Transverse colon (tissue), 4 donors: ENCODE measurements at regions not wholly inside any gene's neighbourhood (a gene's known extent, or its start where the extent isn't known, plus 50 kb on each side); places are given as distances from the start of the nearest gene placed in this dataset.

ENCODE experiments used
- DNase-seq: peaks from one replicate; pipeline ENCODE4 v3.0.0-alpha.2; 2019
- H3K27ac ChIP-seq, 4 donors: fragments of 200-600 bp; sonication (generic); 2 replicates each; pipeline ENCODE4 v1.5.1; 2016 to 2018; ENCODE audit warnings: inconsistent platforms in 4 of 4
- H3K27me3 ChIP-seq: fragments of 200-600 bp; sonication (generic); 2 replicates; pipeline ENCODE4 v1.5.1; 2017; ENCODE audit warnings: inconsistent platforms
- H3K36me3 ChIP-seq, 4 donors: fragments of 200-600 bp; sonication (generic); 2 replicates each; pipeline ENCODE4 v1.5.1; 2017 to 2019; ENCODE audit warnings: inconsistent platforms in 4 of 4
- H3K4me1 ChIP-seq, 4 donors: fragments of 200-600 bp; sonication (generic); 2 replicates each; pipeline ENCODE4 v1.5.1; 2017 to 2020; ENCODE audit warnings: inconsistent platforms in 4 of 4
- H3K4me3 ChIP-seq, 4 donors: fragments of 200-600 bp; sonication (generic); 1 replicate in 1 of 4; 2 replicates in 3 of 4; pipeline versions ENCODE4 v1.5.1 to v1.6.1; 2017 to 2019; ENCODE audit warnings: inconsistent platforms in 4 of 4
- H3K9me3 ChIP-seq, 2 donors: fragments of 200-600 bp; sonication (generic); 2 replicates each; pipeline ENCODE4 v1.5.1; 2017 to 2019; ENCODE audit warnings: inconsistent platforms in 2 of 2
- EP300 ChIP-seq: sonication (generic); formaldehyde crosslinking; IDR thresholded peaks from one replicate; pipeline ENCODE4 v1.6.1; 2017; ENCODE audit warnings: antibody characterized with exemption, low read depth
- POLR2A ChIP-seq: fragments of 450-650 bp; IDR thresholded peaks from one replicate; pipeline ENCODE4 v1.6.1; 2016; ENCODE audit warnings: antibody characterized with exemption, mild to moderate bottlenecking, moderate library complexity
- POLR2AphosphoS5 ChIP-seq, 3 donors: sonication (generic); formaldehyde crosslinking; IDR thresholded peaks; one replicate each; pipeline ENCODE4 v1.6.1; 2016; ENCODE audit warnings: antibody characterized with exemption in 3 of 3
- WGBS, 2 donors: methylation state at CpG; one replicate each; pipeline ENCODE4 v1.1.5; 2018; ENCODE audit warnings: low coverage in 1 of 2; 5-methylcytosine and 5-hydroxymethylcytosine counted together
- in situ Hi-C, 4 donors: fragments of 200-750 bp; cut with MboI; loops; one replicate each; pipeline versions ENCODE4 v1.15.0 to v1.15.1; 2017; ENCODE audit warnings: low sequenced_read_pairs in 3 of 4, low pct_ligation_motif_present in 1 of 4, low pct_unique_long_range_greater_than_20kb in 1 of 4
- intact Hi-C: fragments of 100-400 bp; cut with DNase I; formaldehyde crosslinking; loops from one replicate; pipeline ENCODE4 v1.15.1; 2023; ENCODE audit warnings: low total_unique reads
- TF ChIP-seq, protein P1 (sequence below), 5 experiments: fragments of 200-600 bp in 3 of 5; fragments of 450-650 bp in 2 of 5; sonication (generic) in 3 of 5; IDR thresholded peaks; 1 replicate in 2 of 5; 2 replicates in 3 of 5; pipeline ENCODE4 v1.5.1; 2016 to 2017; ENCODE audit warnings: antibody characterized with exemption in 5 of 5, inconsistent platforms in 3 of 5, mild to moderate bottlenecking in 2 of 5, moderate library complexity in 1 of 5

DNA sequence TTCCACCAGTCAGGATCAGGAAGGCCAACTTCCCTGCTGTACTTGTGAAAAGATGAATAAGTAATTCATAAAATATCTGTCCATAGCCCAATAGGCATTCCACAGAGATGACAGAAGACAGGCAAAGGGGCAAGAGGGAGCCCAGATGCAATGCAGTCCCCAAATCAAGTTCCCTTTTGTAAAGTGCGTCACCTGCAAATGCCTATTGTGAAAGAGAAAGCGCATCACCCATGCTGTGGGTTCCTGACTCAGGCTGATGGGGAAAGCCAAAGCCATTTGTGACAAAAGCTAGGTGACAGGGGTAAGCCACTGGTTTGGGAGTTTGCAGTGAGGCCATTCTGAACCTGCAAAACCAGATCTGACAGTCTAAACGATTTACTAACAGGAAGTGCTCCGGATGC lies 157.5 kb upstream of the ZNF536 start:
- H3K4me1 ChIP-seq: no peaks in the 10 kb centered on the region
- in situ Hi-C loops: no loop called here
- DNase-seq: no peak
- no peak overlapping the region for H3K27ac ChIP-seq
- no peaks in the 10 kb centered on the region for H3K9me3 ChIP-seq
- H3K27me3 ChIP-seq: peaks cover 4% of the 10 kb centered on the region
- intact Hi-C loops: no loop called here
- TF ChIP-seq POLR2AphosphoS5 (IDR thresholded peaks at IDR 0.05) (no peak), POLR2A (no peak), EP300 (no peak)
- TF ChIP-seq, protein P1, sequence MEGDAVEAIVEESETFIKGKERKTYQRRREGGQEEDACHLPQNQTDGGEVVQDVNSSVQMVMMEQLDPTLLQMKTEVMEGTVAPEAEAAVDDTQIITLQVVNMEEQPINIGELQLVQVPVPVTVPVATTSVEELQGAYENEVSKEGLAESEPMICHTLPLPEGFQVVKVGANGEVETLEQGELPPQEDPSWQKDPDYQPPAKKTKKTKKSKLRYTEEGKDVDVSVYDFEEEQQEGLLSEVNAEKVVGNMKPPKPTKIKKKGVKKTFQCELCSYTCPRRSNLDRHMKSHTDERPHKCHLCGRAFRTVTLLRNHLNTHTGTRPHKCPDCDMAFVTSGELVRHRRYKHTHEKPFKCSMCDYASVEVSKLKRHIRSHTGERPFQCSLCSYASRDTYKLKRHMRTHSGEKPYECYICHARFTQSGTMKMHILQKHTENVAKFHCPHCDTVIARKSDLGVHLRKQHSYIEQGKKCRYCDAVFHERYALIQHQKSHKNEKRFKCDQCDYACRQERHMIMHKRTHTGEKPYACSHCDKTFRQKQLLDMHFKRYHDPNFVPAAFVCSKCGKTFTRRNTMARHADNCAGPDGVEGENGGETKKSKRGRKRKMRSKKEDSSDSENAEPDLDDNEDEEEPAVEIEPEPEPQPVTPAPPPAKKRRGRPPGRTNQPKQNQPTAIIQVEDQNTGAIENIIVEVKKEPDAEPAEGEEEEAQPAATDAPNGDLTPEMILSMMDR (IDR thresholded peaks at IDR 0.05): no peak
- no peaks in the 10 kb centered on the region for H3K36me3 ChIP-seq
- H3K4me3 ChIP-seq: no peak overlapping the region
- WGBS, 2 donors: 41 to 44% methylated on average over 3 to 4 of the region's 4 CpGs

DNA sequence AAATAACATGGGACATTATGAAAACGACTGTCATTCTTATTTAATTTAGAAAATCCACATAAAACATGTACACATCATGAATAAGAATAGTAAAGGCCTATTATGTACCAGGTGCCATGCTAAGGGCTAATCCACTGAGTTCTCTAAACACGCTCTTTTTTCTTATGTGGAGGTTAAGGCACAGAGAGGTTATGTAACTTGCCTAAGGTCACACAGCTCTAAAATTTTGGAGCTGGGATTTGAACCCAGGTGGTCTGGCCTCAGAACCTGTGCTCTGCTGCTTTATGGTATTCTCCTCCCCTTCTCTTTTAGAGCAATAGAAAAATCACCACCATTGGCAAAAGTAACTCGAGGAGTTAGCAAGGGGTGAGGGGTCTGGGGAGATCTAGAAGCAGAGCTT lies 156.9 kb upstream of the ZNF536 start:
- in situ Hi-C loops: no loop called here
- Histone ChIP-seq H3K27me3 (peaks cover 10% of the 10 kb centered on the region), H3K9me3 (no peaks in the 10 kb centered on the region), H3K27ac (no peak overlapping the region), H3K36me3 (no peaks in the 10 kb centered on the region), H3K4me3 (no peak overlapping the region), H3K4me1 (no peaks in the 10 kb centered on the region)
- WGBS, 2 donors: 70 to 71% methylated on average over 2 to 3 of the region's 3 CpGs
- TF ChIP-seq EP300 (no peak), POLR2A (no peak), POLR2AphosphoS5 (IDR thresholded peaks at IDR 0.05) (no peak)
- TF ChIP-seq, protein P1 (IDR thresholded peaks at IDR 0.05): no peak
- DNase-seq: no peak
- intact Hi-C loops: no loop called here

DNA sequence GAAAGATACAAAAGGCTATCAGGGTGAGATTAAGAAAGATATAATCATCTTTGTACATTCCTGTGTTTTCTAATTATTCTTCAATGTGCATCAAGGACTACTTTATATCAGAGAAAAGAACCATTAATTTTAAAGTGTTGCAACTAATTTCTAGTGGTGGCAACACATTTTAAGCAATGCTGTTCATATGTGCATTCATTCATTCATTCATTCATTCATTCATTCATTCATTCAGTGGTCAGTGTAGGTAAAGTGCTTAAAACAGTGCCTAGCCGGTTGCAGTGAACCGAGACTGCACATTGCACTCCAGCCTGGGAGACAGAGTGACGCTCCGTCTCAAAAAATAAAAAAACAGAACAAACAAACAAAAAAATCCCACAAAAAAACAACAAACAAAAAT lies 155.7 kb upstream of the ZNF536 start:
- whole genome bisulfite sequencing, 2 donors: 89 to 95% methylated on average over 4 of the region's 4 CpGs
- H3K9me3 ChIP-seq: no peaks in the 10 kb centered on the region
- intact Hi-C loops: no loop called here
- TF ChIP-seq POLR2AphosphoS5 (IDR thresholded peaks at IDR 0.05) (no peak), EP300 (no peak), POLR2A (no peak)
- TF ChIP-seq, protein P1 (IDR thresholded peaks at IDR 0.05): no peak
- in situ Hi-C loops: no loop called here
- no peak overlapping the region for H3K27ac ChIP-seq
- no peak overlapping the region for H3K4me3 ChIP-seq
- H3K27me3 ChIP-seq: peaks cover 21% of the 10 kb centered on the region
- no peaks in the 10 kb centered on the region for H3K4me1 ChIP-seq
- no peak for DNase-seq
- H3K36me3 ChIP-seq: no peaks in the 10 kb centered on the region

DNA sequence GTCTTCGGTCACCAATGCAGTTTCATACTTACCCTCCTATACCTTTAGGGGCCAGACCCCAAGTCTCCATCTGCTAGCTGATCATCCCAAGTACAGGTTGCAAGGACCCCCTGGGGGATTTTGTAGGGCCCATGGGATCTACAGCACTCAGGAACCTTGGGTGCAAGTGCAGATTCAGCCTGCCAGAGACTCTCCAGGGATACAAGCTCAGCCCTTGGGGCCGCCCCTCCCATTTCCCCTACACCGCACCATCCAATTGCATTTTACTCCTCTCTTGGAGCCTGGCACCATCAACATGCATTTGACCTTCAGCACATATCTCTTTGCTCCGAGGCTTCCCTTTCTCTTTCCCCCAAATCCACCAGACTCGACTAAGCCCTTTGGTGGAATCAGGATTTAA lies 154.7 kb upstream of the ZNF536 start:
- WGBS, 2 donors: 74% methylated on average over 5 of the region's 5 CpGs
- H3K36me3 ChIP-seq: no peaks in the 10 kb centered on the region
- in situ Hi-C loops: no loop called here
- H3K4me3 ChIP-seq: no peak overlapping the region
- intact Hi-C loops: no loop called here
- no peak overlapping the region for H3K27ac ChIP-seq
- no peak for DNase-seq
- peaks cover 0 to under 1% (median 0%) of the 10 kb centered on the region in 4 donors for H3K4me1 ChIP-seq
- H3K9me3 ChIP-seq: no peaks in the 10 kb centered on the region
- H3K27me3 ChIP-seq: peaks cover 31% of the 10 kb centered on the region
- TF ChIP-seq POLR2A (no peak), POLR2AphosphoS5 (IDR thresholded peaks at IDR 0.05) (no peak), EP300 (no peak)
- TF ChIP-seq, protein P1 (IDR thresholded peaks at IDR 0.05): no peak
